BLaER1 treated with 17β-estradiol and CSF1 and Interleukin-3, amounts not matched to agents 10 nM and 100 nM (cell line): ENCODE measurements at regions not wholly inside any gene's neighbourhood (a gene's known extent, or its start where the extent isn't known, plus 50 kb on each side); places are given as distances from the start of the nearest gene placed in this dataset.

Source experiments
- H3K27ac ChIP-seq, 11 experiments: shearing (Covaris generic); formaldehyde crosslinking; 2 replicates each; pipeline ENCODE4 v1.8.1; 2022
- H3K27me3 ChIP-seq, 11 experiments: shearing (Covaris generic); formaldehyde crosslinking; 2 replicates each; pipeline ENCODE4 v1.8.1; 2022
- H3K36me3 ChIP-seq, 11 experiments: shearing (Covaris generic); formaldehyde crosslinking; 2 replicates each; pipeline ENCODE4 v1.8.1; 2022
- H3K4me1 ChIP-seq, 10 experiments: shearing (Covaris generic); formaldehyde crosslinking; 2 replicates each; pipeline ENCODE4 v1.8.1; 2022
- H3K4me2 ChIP-seq, 11 experiments: shearing (Covaris generic); formaldehyde crosslinking; 2 replicates each; pipeline ENCODE4 v1.8.1; 2022
- H3K4me3 ChIP-seq, 10 experiments: shearing (Covaris generic); formaldehyde crosslinking; 2 replicates each; pipeline ENCODE4 v1.8.1; 2022
- H3K9ac ChIP-seq, 11 experiments: shearing (Covaris generic); formaldehyde crosslinking; 2 replicates each; pipeline ENCODE4 v1.8.1; 2022
- H3K9me3 ChIP-seq, 11 experiments: shearing (Covaris generic); formaldehyde crosslinking; replicated peaks in 1 of 11; 2 replicates each; pipeline ENCODE4 v1.8.1; 2022
- H4K20me1 ChIP-seq, 11 experiments: shearing (Covaris generic); formaldehyde crosslinking; 2 replicates each; pipeline ENCODE4 v1.8.1; 2022
- Cebpa-rat ChIP-seq, 11 experiments: shearing (Covaris generic); IDR thresholded peaks; 2 replicates each; pipeline ENCODE4 v1.8.1; 2022

GRCh38 chr15:69723404-69724096 lies 270.9 kb downstream of the RPLP1 start:
- H3K4me1 ChIP-seq: peaks cover 38 to 90% (median 73%) of the 10 kb centered on the region in 10 experiments
- H4K20me1 ChIP-seq: peaks cover 0 to 30% (median 0%) of the 10 kb centered on the region in 11 experiments; a peak in 6 of 22 replicates
- no peaks in the 10 kb centered on the region for H3K36me3 ChIP-seq
- peaks cover 17 to 83% (median 75%) of the 10 kb centered on the region in 11 experiments; a peak in 20 of 22 replicates for H3K27me3 ChIP-seq
- H3K9ac ChIP-seq: no peak overlapping the region
- no peaks in the 10 kb centered on the region for H3K9me3 ChIP-seq
- H3K4me2 ChIP-seq: peak overlapping the region in 8 of 11 experiments; percentile 6 to 95 (median 80); a peak in 12 of 22 replicates
- no peak overlapping the region for H3K4me3 ChIP-seq
- TF ChIP-seq Cebpa-rat (IDR thresholded peaks at IDR 0.05): no peak
- 0 out of 22 replicates have a peak overlapping the region, but pooled peaks of 1 of the 11 experiments have one; percentile 13 for H3K27ac ChIP-seq

GRCh38 chr15:69724333-69724732 lies 271.7 kb downstream of the RPLP1 start:
- Histone ChIP-seq H4K20me1 (peaks cover 0 to 30% (median 0%) of the 10 kb centered on the region in 11 experiments; a peak in 6 of 22 replicates), H3K9me3 (no peaks in the 10 kb centered on the region), H3K36me3 (no peaks in the 10 kb centered on the region), H3K9ac (no peak overlapping the region), H3K27ac (no peak overlapping the region), H3K27me3 (peaks cover 17 to 80% (median 74%) of the 10 kb centered on the region in 11 experiments; a peak in 20 of 22 replicates), H3K4me2 (peak overlapping the region in 10 of 11 experiments; percentile 6 to 95 (median 69); a peak in 18 of 22 replicates), H3K4me1 (peaks cover 30 to 82% (median 65%) of the 10 kb centered on the region in 10 experiments), H3K4me3 (no peak overlapping the region)
- no peak for TF ChIP-seq Cebpa-rat (IDR thresholded peaks at IDR 0.05)

GRCh38 chr15:69725275-69725674 lies 272.7 kb downstream of the RPLP1 start:
- Histone ChIP-seq H3K36me3 (no peaks in the 10 kb centered on the region), H3K27me3 (peaks cover 17 to 73% (median 65%) of the 10 kb centered on the region in 11 experiments; a peak in 20 of 22 replicates), H4K20me1 (peaks cover 0 to 30% (median 0%) of the 10 kb centered on the region in 11 experiments; a peak in 6 of 22 replicates), H3K9ac (no peak overlapping the region), H3K4me3 (no peak overlapping the region), H3K4me2 (peak overlapping the region in 7 of 11 experiments; percentile 46 to 95 (median 87); a peak in 12 of 22 replicates), H3K9me3 (no peaks in the 10 kb centered on the region), H3K27ac (peak overlapping the region in 4 of 11 experiments; percentile 60 to 76 (median 69); a peak in 7 of 22 replicates), H3K4me1 (peaks cover 21 to 73% (median 56%) of the 10 kb centered on the region in 10 experiments)
- no peak for TF ChIP-seq Cebpa-rat (IDR thresholded peaks at IDR 0.05)

- peak overlapping the region in 2 of 11 experiments; percentile 28 to 44; a peak in 3 of 22 replicates for H3K9ac ChIP-seq
- H3K4me3 ChIP-seq: no peak overlapping the region
- H3K9me3 ChIP-seq: no peaks in the 10 kb centered on the region
- peak overlapping the region in 6 of 11 experiments; percentile 20 to 76 (median 62); a peak in 10 of 22 replicates for H3K27ac ChIP-seq
- H3K4me2 ChIP-seq: peak overlapping the region in 8 of 11 experiments; percentile 28 to 95 (median 80); a peak in 15 of 22 replicates
- H3K27me3 ChIP-seq: peaks cover 15 to 73% (median 61%) of the 10 kb centered on the region in 11 experiments; a peak in 21 of 22 replicates
- H3K36me3 ChIP-seq: no peaks in the 10 kb centered on the region
- peaks cover 0 to 30% (median 0%) of the 10 kb centered on the region in 11 experiments; a peak in 6 of 22 replicates for H4K20me1 ChIP-seq
- H3K4me1 ChIP-seq: peaks cover 14 to 71% (median 49%) of the 10 kb centered on the region in 10 experiments
- no peak for TF ChIP-seq Cebpa-rat (IDR thresholded peaks at IDR 0.05)
Observed at GRCh38 chr15:69725957-69726356, 273.3 kb downstream of the RPLP1 start.

- Histone ChIP-seq H3K9ac (no peak overlapping the region), H3K4me3 (no peak overlapping the region), H3K27ac (no peak overlapping the region), H3K27me3 (peaks cover 21 to 77% (median 58%) of the 10 kb centered on the region in 11 experiments; a peak in 21 of 22 replicates), H4K20me1 (peaks cover 0 to 30% (median 0%) of the 10 kb centered on the region in 11 experiments; a peak in 5 of 22 replicates), H3K4me1 (peaks cover under 1 to 60% (median 37%) of the 10 kb centered on the region in 10 experiments; a peak in 19 of 20 replicates), H3K4me2 (peak overlapping the region in 3 of 11 experiments; percentile 91 to 95 (median 93); a peak in 6 of 22 replicates), H3K36me3 (no peaks in the 10 kb centered on the region), H3K9me3 (no peaks in the 10 kb centered on the region)
- no peak for TF ChIP-seq Cebpa-rat (IDR thresholded peaks at IDR 0.05)
Observed at GRCh38 chr15:69727121-69727924, 274.7 kb downstream of the RPLP1 start.

- H3K4me2 ChIP-seq: no peak overlapping the region
- H3K36me3 ChIP-seq: no peaks in the 10 kb centered on the region
- no peak overlapping the region for H3K9ac ChIP-seq
- H3K4me3 ChIP-seq: no peak overlapping the region
- H3K27ac ChIP-seq: no peak overlapping the region
- H4K20me1 ChIP-seq: peaks cover 0 to 19% (median 0%) of the 10 kb centered on the region in 11 experiments; a peak in 5 of 22 replicates
- no peaks in the 10 kb centered on the region for H3K9me3 ChIP-seq
- H3K4me1 ChIP-seq: peaks cover 0 to 41% (median 23%) of the 10 kb centered on the region in 10 experiments; a peak in 17 of 20 replicates
- TF ChIP-seq Cebpa-rat (IDR thresholded peaks at IDR 0.05): no peak
- H3K27me3 ChIP-seq: peaks cover 29 to 77% (median 56%) of the 10 kb centered on the region in 11 experiments
Observed at GRCh38 chr15:69729167-69729748, 276.6 kb downstream of the RPLP1 start.

GRCh38 chr15:69730281-69731080 lies 277.9 kb downstream of the RPLP1 start:
- Histone ChIP-seq H3K4me3 (no peak overlapping the region), H3K4me2 (peak overlapping the region in 2 of 11 experiments; percentile 4 to 21; a peak in 2 of 22 replicates), H3K4me1 (peaks cover 0 to 29% (median 12%) of the 10 kb centered on the region in 10 experiments; a peak in 14 of 20 replicates), H3K9ac (no peak overlapping the region), H3K36me3 (no peaks in the 10 kb centered on the region), H3K27me3 (peaks cover 23 to 77% (median 55%) of the 10 kb centered on the region in 11 experiments), H4K20me1 (peaks cover 0 to 16% (median 0%) of the 10 kb centered on the region in 11 experiments; a peak in 5 of 22 replicates), H3K27ac (no peak overlapping the region), H3K9me3 (no peaks in the 10 kb centered on the region)
- TF ChIP-seq Cebpa-rat (IDR thresholded peaks at IDR 0.05): no peak

- Histone ChIP-seq H3K27me3 (peaks cover 18 to 78% (median 53%) of the 10 kb centered on the region in 11 experiments; a peak in 21 of 22 replicates), H3K9ac (no peak overlapping the region), H3K36me3 (no peaks in the 10 kb centered on the region)
Observed at GRCh38 chr15:69731081-69731330, 278.4 kb downstream of the RPLP1 start.

More at GRCh38 chr15:69731081-69731330, 278.4 kb downstream of the RPLP1 start:
- Histone ChIP-seq H3K4me3 (no peak overlapping the region), H3K27ac (no peak overlapping the region), H3K4me2 (peak overlapping the region in 2 of 11 experiments; percentile 4 to 21; a peak in 1 of 22 replicates), H3K9me3 (no peaks in the 10 kb centered on the region), H4K20me1 (peaks cover 0 to 10% (median 0%) of the 10 kb centered on the region in 11 experiments; a peak in 3 of 22 replicates), H3K4me1 (peaks cover 0 to 24% (median 7%) of the 10 kb centered on the region in 10 experiments; a peak in 14 of 20 replicates)
- no peak for TF ChIP-seq Cebpa-rat (IDR thresholded peaks at IDR 0.05)
